Choroid plexus epithelial cell (primary cell): ENCODE measurements at regions not wholly inside any gene's neighbourhood (a gene's known extent, or its start where the extent isn't known, plus 50 kb on each side); places are given as distances from the start of the nearest gene placed in this dataset.

Experiments used
- DNase-seq: peaks from one replicate; pipeline ENCODE4 v3.0.0-alpha.2; 2010; ENCODE audit warnings: low read depth
- H3K4me3 ChIP-seq: 2 replicates; pipeline ENCODE4 v1.5.1; 2011; ENCODE audit warnings: low read depth, mild to moderate bottlenecking, control low read depth, low read length, moderate library complexity
- TF ChIP-seq, protein P1 (sequence below): conservative IDR thresholded peaks from 2 replicates; pipeline ENCODE4 v1.5.1; 2011; ENCODE audit warnings: low read depth, mild to moderate bottlenecking, control low read depth, inconsistent platforms, low read length, moderate library complexity

- TF ChIP-seq, protein P1, sequence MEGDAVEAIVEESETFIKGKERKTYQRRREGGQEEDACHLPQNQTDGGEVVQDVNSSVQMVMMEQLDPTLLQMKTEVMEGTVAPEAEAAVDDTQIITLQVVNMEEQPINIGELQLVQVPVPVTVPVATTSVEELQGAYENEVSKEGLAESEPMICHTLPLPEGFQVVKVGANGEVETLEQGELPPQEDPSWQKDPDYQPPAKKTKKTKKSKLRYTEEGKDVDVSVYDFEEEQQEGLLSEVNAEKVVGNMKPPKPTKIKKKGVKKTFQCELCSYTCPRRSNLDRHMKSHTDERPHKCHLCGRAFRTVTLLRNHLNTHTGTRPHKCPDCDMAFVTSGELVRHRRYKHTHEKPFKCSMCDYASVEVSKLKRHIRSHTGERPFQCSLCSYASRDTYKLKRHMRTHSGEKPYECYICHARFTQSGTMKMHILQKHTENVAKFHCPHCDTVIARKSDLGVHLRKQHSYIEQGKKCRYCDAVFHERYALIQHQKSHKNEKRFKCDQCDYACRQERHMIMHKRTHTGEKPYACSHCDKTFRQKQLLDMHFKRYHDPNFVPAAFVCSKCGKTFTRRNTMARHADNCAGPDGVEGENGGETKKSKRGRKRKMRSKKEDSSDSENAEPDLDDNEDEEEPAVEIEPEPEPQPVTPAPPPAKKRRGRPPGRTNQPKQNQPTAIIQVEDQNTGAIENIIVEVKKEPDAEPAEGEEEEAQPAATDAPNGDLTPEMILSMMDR = no peak
- DNase-seq = no peak
- no peak overlapping the region for H3K4me3 ChIP-seq
Measured at GRCh38 chr3:139103484-139103883, 58.8 kb upstream of the PRR23C start.

DNA sequence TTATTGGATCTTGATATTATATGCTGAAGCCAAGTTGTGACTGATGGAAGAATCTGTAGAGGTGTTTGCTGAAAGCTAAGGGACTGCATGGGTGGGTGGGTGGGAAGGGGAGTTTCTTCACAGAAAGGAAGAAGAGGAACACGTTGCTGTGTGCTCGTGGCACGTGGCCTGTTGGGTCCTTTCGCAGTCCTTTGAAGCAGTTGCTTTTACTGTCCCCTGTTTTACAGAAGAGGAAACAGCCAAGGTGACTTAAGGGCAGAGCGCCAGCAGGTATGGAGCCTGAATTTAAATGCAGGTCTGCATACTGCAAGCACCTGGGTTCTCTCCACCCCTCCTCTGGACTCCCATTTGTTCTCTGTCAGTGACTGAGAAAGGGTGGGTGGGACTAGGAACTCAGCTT is 59.4 kb upstream of the PRR23C start:
- H3K4me3 ChIP-seq = no peak overlapping the region
- TF ChIP-seq, protein P1 = no peak
- DNase-seq = no peak

DNA sequence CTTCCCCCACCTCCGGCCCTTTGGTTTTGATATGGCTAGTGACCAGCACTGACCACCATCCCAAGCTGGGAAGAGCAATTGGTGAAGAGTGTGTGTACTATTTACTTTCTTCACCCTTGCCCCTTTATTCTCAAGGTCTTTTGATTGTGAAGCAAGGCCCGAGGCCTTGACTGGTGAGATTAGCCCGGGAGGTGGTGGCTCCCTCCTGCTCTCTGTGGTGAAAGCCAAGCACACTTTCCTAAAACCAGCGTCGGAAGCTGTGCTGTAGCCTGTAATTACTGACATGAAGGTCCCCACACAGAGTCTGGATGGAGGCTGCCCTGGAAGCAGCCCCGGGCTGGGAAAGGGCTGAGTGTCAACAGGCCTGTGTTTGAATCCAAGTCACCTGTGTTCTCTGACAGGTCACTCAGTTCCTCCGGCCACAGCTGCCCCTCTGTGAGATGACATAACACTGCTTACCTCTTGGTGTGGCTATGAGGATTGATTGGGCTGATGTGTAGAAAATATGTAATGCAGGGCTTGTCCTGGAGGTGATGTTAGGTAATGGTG is 60.5 kb upstream of the PRR23C start:
- H3K4me3 ChIP-seq = no peak overlapping the region
- TF ChIP-seq, protein P1 = no peak
- DNase-seq = no peak

- TF ChIP-seq, protein P1 = no peak
- no peak for DNase-seq
- H3K4me3 ChIP-seq = no peak overlapping the region
Measured at GRCh38 chr3:139106013-139106932, 61.6 kb upstream of the PRR23C start.

DNA sequence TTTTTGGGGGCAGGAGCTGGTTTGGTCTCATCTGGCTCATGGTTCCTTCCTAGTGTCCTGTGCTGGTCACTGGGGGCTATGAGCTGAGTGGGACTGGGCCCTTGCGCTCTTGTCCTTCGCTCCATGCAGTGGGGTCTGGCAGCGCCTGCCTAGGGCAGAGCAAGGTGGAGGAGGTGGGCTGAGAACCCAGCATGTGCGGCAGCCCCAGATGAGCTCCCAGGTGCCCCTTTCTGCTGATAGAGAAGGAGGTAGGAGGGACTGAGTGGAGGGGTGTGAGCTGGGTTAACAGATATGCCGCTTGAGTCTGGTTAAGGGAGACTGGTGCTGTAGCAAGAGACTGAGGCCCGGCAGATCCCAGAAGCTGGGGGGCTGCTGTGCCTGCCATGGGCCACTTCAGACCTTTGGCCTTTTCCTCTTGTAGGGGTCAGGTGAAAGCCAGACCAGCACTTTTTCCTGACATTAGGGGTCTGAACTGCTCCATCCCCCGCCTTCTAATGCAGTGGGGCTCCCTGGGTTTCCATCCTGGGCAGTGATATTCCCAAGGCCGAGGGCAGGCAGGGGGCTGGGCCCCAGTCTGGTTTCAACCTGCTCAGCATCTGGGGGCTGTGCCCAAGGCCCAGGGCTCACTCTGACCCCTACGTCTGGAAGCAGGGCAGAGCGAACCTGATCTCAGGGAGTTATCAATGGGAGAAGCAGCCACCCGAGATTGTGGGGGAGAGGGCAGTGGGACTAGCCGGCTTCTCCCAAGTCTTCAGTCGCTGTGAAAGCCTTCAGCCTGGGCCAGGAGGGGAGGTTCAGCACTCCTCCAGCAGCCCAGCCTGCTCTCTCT is 62.9 kb upstream of the PRR23C start:
- DNase-seq = no peak
- TF ChIP-seq, protein P1 = no peak

DNA sequence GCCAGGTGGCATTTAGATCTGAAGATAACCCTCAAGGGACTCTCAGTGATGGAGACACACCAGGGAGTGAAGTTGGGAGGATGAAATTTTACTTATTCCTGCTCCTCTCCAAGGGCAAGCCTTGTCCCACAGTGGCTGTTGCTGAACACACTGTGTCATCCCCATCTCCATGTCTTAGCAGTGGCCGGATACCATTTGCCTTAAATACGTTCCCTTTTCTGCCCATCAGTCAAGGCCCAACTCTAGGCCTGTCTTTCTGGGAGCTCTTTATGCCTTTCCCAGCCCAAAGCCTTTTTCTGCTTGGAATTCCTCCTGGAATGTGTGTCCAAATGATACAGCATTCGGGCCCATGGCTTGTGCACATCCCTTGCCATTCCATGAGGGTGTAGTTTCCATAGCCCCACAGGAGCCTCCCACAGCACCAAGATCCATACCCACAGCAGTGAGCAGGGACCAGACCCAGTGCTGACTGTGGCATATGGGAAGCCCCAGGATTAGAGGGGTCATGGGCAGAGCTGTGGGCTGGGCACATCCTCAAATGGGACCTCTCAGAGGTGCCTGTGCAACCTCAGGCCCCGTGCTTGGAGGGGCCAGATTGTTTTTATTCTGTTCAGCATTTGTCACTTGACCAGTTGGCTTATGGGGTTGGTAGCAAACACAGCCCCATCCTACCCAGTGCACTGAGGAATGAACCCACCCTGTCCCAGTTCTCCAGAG is 63.7 kb upstream of the PRR23C start:
- TF ChIP-seq, protein P1 = no peak
- H3K4me3 ChIP-seq = no peak overlapping the region
- no peak for DNase-seq

More for the DNA sequence above, 62.9 kb upstream of the PRR23C start:
- no peak overlapping the region for H3K4me3 ChIP-seq
